ENCODE measurements at regions not wholly inside any gene's neighbourhood (a gene's known extent, or its start where the extent isn't known, plus 50 kb on each side); places are given as distances from the start of the nearest gene placed in this dataset.

GRCh38 chr2:111626865-111627163 lies 257.2 kb downstream of the ANAPC1 start:
- Mint-ChIP-seq H3K9me3 (peaks cover 3 to 14% of the 10 kb centered on the region in 2 donors), H3K36me3 (ENCODE audit: insufficient read depth) (no peaks in the 10 kb centered on the region), H3K4me1 (ENCODE audit: low read depth in 2 of 2) (peaks cover 4 to 6% of the 10 kb centered on the region in 2 donors), H3K27ac (no peak overlapping the region), H3K4me3 (no peak overlapping the region), H3K27me3 (no peaks in the 10 kb centered on the region)
- DNase-seq, result no peak
- no peak for ATAC-seq (replicated peaks)

DNA sequence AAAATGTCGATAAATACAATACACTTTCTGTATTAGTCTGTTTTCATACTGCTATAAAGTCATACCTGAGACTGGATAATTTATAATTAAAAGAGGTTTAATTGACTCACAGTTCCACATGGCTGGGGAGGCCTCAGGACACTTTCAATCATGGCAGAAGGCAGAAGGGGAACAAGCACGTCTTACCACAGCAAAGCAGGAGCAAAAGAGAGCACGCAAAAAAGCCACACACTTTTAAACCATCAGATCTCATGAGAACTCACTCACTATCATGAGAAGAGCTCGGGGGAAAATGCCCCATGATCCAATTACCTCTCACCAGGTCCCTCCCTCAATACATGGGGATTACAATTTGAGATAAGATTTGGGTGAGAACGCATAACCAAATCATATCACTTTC lies 256.7 kb downstream of the ANAPC1 start:
- no peak for ATAC-seq (replicated peaks)
- no peak overlapping the region for H3K27ac Mint-ChIP-seq
- no peaks in the 10 kb centered on the region for H3K27me3 Mint-ChIP-seq
- H3K4me3 Mint-ChIP-seq, result no peak overlapping the region
- H3K36me3 Mint-ChIP-seq (ENCODE audit: insufficient read depth), result no peaks in the 10 kb centered on the region
- H3K4me1 Mint-ChIP-seq (ENCODE audit: low read depth in 2 of 2), result peaks cover 4 to 6% of the 10 kb centered on the region in 2 donors
- H3K9me3 Mint-ChIP-seq, result peaks cover 3 to 14% of the 10 kb centered on the region in 2 donors
- no peak for DNase-seq

DNA sequence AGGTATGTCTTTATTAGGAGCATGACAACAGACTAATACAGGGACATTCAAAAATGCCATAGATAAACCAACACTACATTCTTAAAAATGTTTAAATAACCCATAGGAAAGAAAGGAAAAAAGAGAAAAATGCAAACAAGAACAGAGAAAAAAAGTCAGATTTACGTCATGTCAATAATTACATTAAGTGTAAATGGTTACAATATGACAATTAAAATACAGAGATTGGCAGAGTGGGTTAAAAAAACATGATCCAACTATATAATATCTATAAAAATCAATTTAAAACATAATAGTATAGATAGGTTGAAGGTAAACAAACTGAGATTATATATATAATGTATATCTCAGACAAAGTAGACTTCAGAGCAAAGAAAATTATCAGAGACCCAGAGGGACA lies 255.8 kb downstream of the ANAPC1 start:
- no peak for ATAC-seq (replicated peaks)
- peaks cover 0 to 5% of the 10 kb centered on the region in 2 donors for H3K27me3 Mint-ChIP-seq
- peaks cover 3 to 14% of the 10 kb centered on the region in 2 donors for H3K9me3 Mint-ChIP-seq
- no peak overlapping the region for H3K27ac Mint-ChIP-seq
- peaks cover 7% of the 10 kb centered on the region in 2 donors for H3K4me1 Mint-ChIP-seq (ENCODE audit: low read depth in 2 of 2)
- H3K4me3 Mint-ChIP-seq, result no peak overlapping the region
- no peak for DNase-seq
- H3K36me3 Mint-ChIP-seq (ENCODE audit: insufficient read depth), result no peaks in the 10 kb centered on the region

- no peak for ATAC-seq (replicated peaks)
- Mint-ChIP-seq H3K9me3 (peaks cover 3 to 14% of the 10 kb centered on the region in 2 donors), H3K27me3 (peaks cover 0 to 15% of the 10 kb centered on the region in 2 donors), H3K4me3 (no peak overlapping the region), H3K36me3 (ENCODE audit: insufficient read depth) (no peaks in the 10 kb centered on the region), H3K27ac (no peak overlapping the region), H3K4me1 (ENCODE audit: low read depth in 2 of 2) (peaks cover 5 to 7% of the 10 kb centered on the region in 2 donors)
- DNase-seq, result no peak
Measured at GRCh38 chr2:111629983-111630382, 254.0 kb downstream of the ANAPC1 start.

DNA sequence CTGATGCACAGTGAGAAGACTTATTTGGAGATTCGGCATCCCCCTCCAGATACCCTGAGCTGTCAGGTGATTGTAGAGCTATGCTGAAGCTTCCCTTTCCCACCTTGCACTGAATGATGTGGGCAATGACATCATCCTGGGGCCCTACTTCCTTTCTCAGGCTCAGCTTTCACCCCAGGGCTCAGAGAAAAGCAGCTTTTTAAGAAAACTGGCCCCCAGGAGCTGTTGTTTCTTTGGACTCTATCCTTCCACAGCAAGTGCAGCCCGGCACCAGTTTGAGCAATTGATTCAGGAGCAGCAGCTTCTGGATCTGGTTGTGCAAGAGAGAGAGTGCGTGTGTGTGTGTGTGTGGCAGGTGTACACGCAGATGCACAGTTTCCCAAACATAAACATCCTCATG lies 251.3 kb downstream of the ANAPC1 start:
- Mint-ChIP-seq H3K27ac (peak overlapping the region; percentile 66 to 76), H3K27me3 (peaks cover 0 to 24% of the 10 kb centered on the region in 2 donors), H3K4me1 (ENCODE audit: low read depth in 2 of 2) (peaks cover 2 to 5% of the 10 kb centered on the region in 2 donors), H3K36me3 (ENCODE audit: insufficient read depth) (no peaks in the 10 kb centered on the region), H3K9me3 (peaks cover 3 to 14% of the 10 kb centered on the region in 2 donors), H3K4me3 (no peak overlapping the region)
- DNase-seq (no peak), ATAC-seq (replicated peaks) (peak; percentile 56)

GRCh38 chr2:111633189-111633588 lies 250.8 kb downstream of the ANAPC1 start:
- H3K27me3 Mint-ChIP-seq, result peaks cover 0 to 24% of the 10 kb centered on the region in 2 donors
- H3K4me1 Mint-ChIP-seq (ENCODE audit: low read depth in 2 of 2), result peaks cover 2 to 5% of the 10 kb centered on the region in 2 donors
- DNase-seq, result no peak
- peak overlapping the region; percentile 66 to 76 for H3K27ac Mint-ChIP-seq
- no peak for ATAC-seq (replicated peaks)
- peaks cover 0 to 9% of the 10 kb centered on the region in 2 donors for H3K9me3 Mint-ChIP-seq
- no peak overlapping the region for H3K4me3 Mint-ChIP-seq
- no peaks in the 10 kb centered on the region for H3K36me3 Mint-ChIP-seq (ENCODE audit: insufficient read depth)

DNA sequence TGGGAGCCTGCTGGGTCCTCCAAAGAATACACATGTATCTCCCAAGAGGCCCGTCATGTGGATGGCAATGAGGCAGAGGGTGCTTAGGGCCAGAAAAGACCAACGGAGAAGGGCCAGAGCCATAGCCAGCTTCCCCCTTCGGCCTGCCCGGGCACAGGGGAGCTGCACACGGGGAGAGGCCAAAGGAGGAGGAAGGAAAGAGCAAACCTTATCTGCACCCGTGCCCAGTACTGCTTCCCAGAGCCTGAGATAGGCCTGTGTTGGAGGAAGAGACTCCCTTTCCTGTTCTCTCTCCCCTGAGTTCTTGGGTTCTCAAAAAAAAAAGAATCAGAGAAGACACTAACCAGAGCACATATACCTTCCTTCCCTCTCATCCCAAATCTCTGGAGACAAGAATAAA lies 250.3 kb downstream of the ANAPC1 start:
- Mint-ChIP-seq H3K27me3 (peaks cover 0 to 25% of the 10 kb centered on the region in 2 donors), H3K36me3 (ENCODE audit: insufficient read depth) (no peaks in the 10 kb centered on the region), H3K27ac (peak overlapping the region; percentile 66 to 76), H3K9me3 (peaks cover 0 to 5% of the 10 kb centered on the region in 2 donors), H3K4me1 (ENCODE audit: low read depth in 2 of 2) (peaks cover 2 to 5% of the 10 kb centered on the region in 2 donors), H3K4me3 (no peak overlapping the region)
- no peak for DNase-seq
- no peak for ATAC-seq (replicated peaks)

- DNase-seq, result peak in 1 of 3 experiments; percentile 17
- Mint-ChIP-seq H3K36me3 (ENCODE audit: insufficient read depth) (no peaks in the 10 kb centered on the region), H3K27me3 (peaks cover 0 to 31% of the 10 kb centered on the region in 2 donors), H3K4me3 (no peak overlapping the region), H3K9me3 (no peaks in the 10 kb centered on the region), H3K27ac (peak overlapping the region in 1 of 2 donors; percentile 76), H3K4me1 (ENCODE audit: low read depth in 2 of 2) (peaks cover 2 to 5% of the 10 kb centered on the region in 2 donors)
- peak; percentile 82 for ATAC-seq (replicated peaks)
Measured at GRCh38 chr2:111634050-111634794, 249.8 kb downstream of the ANAPC1 start.

DNA sequence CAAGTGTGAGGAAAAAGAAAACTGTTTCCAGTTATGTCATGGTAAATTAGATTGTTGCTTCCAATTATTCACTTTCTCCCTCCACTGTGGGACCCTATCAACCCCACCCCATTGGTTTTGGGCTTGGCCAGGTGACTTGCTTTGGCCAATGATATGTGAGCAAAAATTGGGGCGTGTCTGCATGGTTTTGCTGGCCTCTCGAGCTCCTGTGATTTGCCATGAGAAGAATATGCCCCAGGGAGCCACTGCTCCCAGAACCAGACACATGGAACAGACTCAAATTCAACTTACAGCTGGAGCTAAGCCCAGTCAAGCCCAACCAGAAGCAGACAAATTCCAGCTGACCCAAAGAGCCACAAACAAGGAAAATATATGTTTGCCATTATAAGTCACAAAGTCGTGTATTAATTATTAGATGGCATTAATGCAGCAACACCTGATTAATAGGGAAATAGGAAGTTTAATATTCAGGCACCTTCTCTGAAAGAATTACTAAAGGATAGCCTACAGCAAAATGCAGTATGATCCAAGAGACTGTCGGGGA lies 248.9 kb downstream of the ANAPC1 start:
- Mint-ChIP-seq H3K9me3 (no peaks in the 10 kb centered on the region), H3K4me3 (no peak overlapping the region), H3K4me1 (ENCODE audit: low read depth in 2 of 2) (peaks cover 2 to 5% of the 10 kb centered on the region in 2 donors), H3K36me3 (ENCODE audit: insufficient read depth) (no peaks in the 10 kb centered on the region), H3K27me3 (peaks cover 0 to 32% of the 10 kb centered on the region in 2 donors), H3K27ac (peak overlapping the region in 1 of 2 donors; percentile 76)
- no peak for ATAC-seq (replicated peaks)
- DNase-seq, result no peak

GRCh38 chr2:111636905-111637304 lies 247.1 kb downstream of the ANAPC1 start:
- Mint-ChIP-seq H3K27me3 (peaks cover 5 to 42% of the 10 kb centered on the region in 2 donors), H3K9me3 (no peaks in the 10 kb centered on the region), H3K4me1 (ENCODE audit: low read depth in 2 of 2) (peaks cover 2 to 13% of the 10 kb centered on the region in 2 donors), H3K36me3 (ENCODE audit: insufficient read depth) (no peaks in the 10 kb centered on the region), H3K27ac (no peak overlapping the region), H3K4me3 (no peak overlapping the region)
- DNase-seq (no peak), ATAC-seq (replicated peaks) (no peak)

GRCh38 chr2:111638274-111638877 lies 245.6 kb downstream of the ANAPC1 start:
- no peak for DNase-seq
- Mint-ChIP-seq H3K36me3 (ENCODE audit: insufficient read depth) (no peaks in the 10 kb centered on the region), H3K4me1 (ENCODE audit: low read depth in 2 of 2) (peaks cover 0 to 9% of the 10 kb centered on the region in 2 donors), H3K27ac (no peak overlapping the region), H3K9me3 (no peaks in the 10 kb centered on the region), H3K4me3 (no peak overlapping the region), H3K27me3 (peaks cover 5 to 36% of the 10 kb centered on the region in 2 donors)
- no peak for ATAC-seq (replicated peaks)

DNA sequence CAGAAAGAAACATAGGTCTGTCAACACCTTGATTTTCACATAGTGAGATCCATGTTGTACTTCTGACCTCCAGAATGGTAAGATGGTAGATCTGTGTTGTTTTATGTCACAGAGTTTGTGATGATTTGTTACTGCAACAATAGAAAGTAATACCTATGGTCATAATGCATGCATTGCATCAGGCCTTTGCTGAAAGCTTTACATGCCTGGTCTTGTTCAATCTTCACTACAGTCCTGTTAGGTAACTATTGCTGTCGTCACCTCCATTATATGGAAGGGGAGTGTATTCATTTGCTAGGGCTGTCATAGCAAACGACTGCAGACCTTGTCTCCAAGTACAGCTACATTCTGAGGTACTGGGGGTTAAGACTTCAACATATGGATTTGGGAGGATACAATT lies 243.5 kb downstream of the ANAPC1 start:
- DNase-seq (no peak), ATAC-seq (replicated peaks) (no peak)
- no peak overlapping the region for H3K27ac Mint-ChIP-seq
- H3K36me3 Mint-ChIP-seq (ENCODE audit: insufficient read depth), result no peaks in the 10 kb centered on the region
- peaks cover 0 to 8% of the 10 kb centered on the region in 2 donors for H3K4me1 Mint-ChIP-seq (ENCODE audit: low read depth in 2 of 2)
- H3K4me3 Mint-ChIP-seq, result no peak overlapping the region
- H3K9me3 Mint-ChIP-seq, result no peaks in the 10 kb centered on the region
- peaks cover 5 to 29% of the 10 kb centered on the region in 2 donors for H3K27me3 Mint-ChIP-seq

DNA sequence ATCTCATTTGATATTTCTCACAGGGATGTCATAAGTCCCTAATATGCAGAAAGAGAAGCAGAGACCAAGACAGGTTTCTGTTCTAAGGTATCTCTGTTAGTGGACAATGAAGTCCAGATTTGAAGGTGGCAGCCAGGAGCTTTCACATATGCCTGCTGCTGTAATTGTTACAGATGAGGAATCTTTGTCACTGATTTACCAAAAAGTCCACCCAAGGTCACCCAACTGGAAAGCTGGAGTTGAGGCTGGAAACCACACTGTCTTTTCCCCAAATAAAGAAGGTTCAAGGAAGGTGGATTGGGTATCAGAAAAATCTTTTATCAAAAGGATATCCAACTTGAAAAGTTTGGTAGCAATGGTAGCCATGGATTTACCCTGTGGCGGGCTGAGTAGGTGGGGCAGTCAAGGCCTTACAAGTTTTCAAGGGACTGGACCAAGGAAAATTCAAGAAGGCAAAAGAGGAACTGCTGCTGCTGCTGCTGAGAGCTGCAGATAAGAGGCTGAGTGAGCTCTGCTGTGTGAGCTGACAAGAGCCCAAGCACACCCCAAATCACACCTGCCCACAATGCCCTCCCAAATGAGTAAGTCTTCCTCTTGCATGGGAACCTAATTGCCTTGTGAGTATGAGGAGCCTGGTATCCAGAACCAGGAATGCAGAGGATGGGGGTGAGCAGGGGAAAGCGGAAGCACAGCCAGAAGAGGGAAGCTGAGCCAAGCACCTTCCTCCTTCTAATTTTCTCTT lies 241.2 kb downstream of the ANAPC1 start:
- Mint-ChIP-seq H3K36me3 (ENCODE audit: insufficient read depth) (no peaks in the 10 kb centered on the region), H3K4me3 (no peak overlapping the region), H3K9me3 (peaks cover 1 to 13% of the 10 kb centered on the region in 2 donors), H3K4me1 (ENCODE audit: low read depth in 2 of 2) (peaks cover 0 to 8% of the 10 kb centered on the region in 2 donors), H3K27me3 (peaks cover 5 to 31% of the 10 kb centered on the region in 2 donors), H3K27ac (no peak overlapping the region)
- ATAC-seq (replicated peaks) (no peak), DNase-seq (no peak)

Data from effector memory CD8-positive, alpha-beta T cell (primary cell).